ENCODE measurements at regions not wholly inside any gene's neighbourhood (a gene's known extent, or its start where the extent isn't known, plus 50 kb on each side); places are given as distances from the start of the nearest gene placed in this dataset.

DNA sequence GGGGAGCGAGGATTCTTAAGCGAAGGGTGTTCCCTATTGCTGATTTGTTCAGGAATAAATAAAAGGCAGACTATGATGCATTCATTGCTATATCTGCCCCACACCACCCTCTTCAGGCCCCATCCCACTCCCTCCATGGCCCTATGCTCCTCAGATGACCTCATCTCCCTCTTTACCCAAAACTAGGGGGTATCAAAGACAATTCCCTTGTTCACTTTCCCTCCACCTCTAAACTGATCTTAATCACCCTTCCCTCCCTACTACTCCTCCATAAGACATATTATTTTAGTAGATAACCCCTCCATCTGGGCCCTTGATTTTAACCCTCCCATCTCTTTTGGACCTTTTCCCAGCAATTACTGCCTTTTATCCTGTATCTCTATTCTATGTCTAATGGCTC is 434.9 kb upstream of the RUNX1 start:
- TF ChIP-seq TAF1 (IDR thresholded peaks at IDR 0.05; ENCODE audit: borderline replicate concordance, low read depth, low read length) (no peak), JUND (IDR thresholded peaks at IDR 0.05) (no peak), ELF1 (IDR thresholded peaks at IDR 0.05) (no peak)
- TF ChIP-seq, protein P1, sequence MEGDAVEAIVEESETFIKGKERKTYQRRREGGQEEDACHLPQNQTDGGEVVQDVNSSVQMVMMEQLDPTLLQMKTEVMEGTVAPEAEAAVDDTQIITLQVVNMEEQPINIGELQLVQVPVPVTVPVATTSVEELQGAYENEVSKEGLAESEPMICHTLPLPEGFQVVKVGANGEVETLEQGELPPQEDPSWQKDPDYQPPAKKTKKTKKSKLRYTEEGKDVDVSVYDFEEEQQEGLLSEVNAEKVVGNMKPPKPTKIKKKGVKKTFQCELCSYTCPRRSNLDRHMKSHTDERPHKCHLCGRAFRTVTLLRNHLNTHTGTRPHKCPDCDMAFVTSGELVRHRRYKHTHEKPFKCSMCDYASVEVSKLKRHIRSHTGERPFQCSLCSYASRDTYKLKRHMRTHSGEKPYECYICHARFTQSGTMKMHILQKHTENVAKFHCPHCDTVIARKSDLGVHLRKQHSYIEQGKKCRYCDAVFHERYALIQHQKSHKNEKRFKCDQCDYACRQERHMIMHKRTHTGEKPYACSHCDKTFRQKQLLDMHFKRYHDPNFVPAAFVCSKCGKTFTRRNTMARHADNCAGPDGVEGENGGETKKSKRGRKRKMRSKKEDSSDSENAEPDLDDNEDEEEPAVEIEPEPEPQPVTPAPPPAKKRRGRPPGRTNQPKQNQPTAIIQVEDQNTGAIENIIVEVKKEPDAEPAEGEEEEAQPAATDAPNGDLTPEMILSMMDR (IDR thresholded peaks at IDR 0.05) = no peak

All from SK-N-SH (cell line).